ELR (cell line): ENCODE measurements at regions not wholly inside any gene's neighbourhood (a gene's known extent, or its start where the extent isn't known, plus 50 kb on each side); places are given as distances from the start of the nearest gene placed in this dataset.

ENCODE experiments used
- DNase-seq: peaks from one replicate; pipeline ENCODE4 v3.0.0-alpha.2; 2015; ENCODE audit warnings: low read depth

DNA sequence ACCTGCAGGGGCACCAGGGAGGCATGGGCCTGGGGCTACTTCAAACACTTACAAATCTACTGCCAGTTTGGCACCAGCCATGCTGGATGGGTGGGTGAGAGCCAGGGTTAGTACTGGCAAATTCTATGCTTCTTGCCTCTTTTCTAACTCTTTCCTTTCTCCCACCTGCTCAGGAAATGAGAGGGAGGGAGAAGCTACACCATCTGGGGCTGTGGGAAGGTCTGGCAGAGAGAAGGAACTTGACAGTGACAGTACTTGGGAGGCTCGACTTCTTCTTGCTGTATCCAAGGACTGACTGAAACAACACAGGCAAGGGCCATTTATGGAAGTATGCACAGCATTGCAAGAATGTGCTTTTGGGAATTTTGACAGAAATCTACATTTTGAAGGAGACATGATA lies 149.6 kb upstream of the DYRK2 start:
- DNase-seq, result no peak

DNA sequence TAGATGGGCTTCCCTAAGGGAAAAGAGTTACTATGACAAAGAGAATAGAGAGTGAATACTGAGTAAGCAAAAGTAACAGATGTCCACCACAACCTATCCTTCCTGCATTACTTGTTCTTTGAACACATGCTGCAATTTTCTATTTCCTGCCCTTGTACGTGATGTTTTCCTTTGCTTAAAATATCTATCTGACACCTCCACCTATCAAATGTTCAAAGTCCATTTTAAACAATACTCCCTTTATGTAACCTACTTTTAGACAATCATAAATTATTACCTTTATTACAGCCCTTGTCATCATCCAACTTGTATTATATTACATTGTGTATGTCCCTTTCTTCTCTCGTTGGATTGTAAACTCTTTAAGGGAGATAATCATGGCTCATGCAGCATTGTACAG lies 147.2 kb upstream of the DYRK2 start:
- DNase-seq, result no peak

DNA sequence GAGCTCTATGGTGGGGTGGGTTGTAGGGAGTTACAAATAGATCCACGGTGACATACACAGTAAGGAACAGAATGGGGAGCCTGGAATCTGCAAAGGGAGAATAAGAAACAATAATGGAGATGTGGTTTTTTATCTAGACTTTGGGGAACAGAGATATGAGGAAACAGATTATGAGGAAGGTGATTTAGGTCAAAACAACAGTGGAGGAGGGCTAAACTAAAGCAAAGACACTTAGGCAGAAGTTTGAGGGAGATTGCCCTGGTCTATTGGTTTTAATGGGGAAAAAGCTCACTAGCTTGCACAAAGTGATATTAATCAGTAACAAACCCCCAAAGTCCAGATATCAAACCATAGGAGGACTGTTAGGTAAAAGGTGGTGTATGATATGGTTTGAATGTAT lies 144.5 kb upstream of the DYRK2 start:
- DNase-seq, result no peak

DNA sequence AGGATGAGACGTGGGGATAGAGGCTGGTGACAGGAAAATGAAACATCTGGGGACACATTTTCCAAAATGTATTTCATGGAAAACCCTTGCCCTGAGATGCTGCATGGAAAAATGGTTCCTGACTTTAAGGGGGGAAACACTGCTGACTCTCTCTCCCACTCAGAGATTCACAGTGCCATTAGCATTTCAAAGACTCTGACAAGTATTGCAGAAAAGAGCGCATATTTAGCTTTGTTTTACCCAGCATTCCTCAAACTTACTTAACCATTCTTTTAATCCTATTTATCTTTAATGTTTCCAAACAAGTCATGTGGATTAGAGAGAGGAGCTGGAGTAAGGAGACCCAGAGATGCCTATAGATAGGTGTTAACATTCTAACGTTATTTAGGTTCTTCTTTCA lies 141.8 kb upstream of the DYRK2 start:
- DNase-seq, result no peak

DNA sequence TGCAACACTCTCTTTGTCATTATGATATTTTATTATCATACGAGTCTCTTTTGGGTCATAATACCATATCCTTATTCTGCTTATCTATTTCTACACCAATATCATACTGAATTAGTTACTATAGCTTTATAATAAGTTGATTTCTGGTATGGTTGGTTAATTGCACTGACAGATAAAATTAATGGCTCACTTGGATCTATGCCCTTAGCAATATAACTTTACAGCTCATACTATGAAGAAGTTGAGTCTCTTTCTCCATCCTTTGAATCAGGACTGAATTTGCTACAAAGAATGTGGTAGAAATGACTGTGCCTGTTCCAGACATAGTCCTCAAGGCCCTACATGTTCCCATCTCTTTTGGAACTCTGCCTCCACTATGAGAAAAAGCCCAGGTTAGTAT lies 139.7 kb upstream of the DYRK2 start:
- no peak for DNase-seq

DNA sequence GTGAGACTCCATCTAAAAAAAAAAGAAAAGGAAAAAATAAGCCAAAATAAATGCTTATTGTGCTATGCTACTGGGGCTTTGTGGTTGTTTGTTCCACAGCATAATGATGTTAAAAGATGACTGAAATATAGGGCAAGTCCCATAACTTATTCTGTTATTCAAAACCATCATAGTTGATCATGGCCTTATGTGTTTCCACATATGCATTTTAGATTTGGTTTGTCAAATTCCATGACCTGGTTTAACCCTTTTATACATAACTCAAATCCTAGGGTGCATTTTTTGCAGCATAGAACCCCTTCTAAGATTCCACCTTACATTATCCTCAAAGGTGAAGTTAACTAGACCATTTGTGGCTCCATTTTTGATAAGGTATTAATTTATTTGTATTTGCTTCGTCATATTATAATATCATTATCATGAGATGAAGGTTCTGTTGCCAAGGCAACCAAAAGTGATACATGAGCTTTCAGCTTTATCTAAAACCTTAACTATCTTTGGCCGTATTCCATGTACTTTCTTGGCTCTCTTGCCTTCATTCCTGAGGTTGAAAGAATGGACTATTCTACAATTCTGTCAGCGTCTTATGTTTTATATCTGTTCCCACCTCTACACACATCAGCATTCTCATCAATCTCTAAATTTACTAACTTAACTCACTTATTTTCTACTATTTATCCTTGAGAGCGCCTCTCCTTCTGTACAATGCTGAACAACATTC lies 138.7 kb upstream of the DYRK2 start:
- no peak for DNase-seq

DNA sequence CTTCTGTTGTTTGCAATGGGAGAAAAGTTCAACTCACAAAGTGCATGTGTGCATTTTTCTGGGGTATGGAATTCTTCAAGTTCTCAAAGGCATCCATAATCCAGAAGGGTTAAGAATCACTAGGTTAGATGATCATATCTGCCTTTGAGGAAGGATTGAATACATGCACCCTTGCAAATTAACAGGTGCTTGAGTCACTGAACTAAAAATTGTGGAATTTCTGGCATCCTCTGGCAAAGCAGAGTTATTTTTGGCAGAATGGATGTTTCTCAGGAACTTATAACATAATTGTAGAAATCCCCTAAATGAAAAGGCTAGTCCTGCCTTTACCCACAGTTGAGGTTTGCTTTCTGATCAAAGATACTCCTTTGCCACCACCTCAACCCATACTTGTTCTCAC lies 136.5 kb upstream of the DYRK2 start:
- DNase-seq, result no peak

DNA sequence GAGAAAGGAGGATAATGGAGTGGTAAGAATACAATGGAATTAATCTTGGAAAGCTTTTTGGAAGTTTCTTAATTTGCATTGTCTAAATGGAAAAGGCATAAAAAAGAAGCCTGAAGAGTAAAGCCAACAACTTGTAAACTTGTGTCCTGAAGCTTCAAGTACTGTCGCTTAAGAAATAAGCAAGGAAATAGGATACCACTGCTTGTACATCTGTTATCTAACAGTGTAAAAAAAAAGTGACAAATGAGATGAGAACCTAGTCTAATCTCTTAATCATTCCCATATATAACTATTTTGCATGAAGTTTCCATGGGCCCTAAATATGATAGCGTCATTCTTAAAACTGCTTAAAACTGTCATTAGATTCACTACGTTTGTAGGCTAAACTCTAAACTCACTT lies 134.0 kb upstream of the DYRK2 start:
- DNase-seq, result no peak

DNA sequence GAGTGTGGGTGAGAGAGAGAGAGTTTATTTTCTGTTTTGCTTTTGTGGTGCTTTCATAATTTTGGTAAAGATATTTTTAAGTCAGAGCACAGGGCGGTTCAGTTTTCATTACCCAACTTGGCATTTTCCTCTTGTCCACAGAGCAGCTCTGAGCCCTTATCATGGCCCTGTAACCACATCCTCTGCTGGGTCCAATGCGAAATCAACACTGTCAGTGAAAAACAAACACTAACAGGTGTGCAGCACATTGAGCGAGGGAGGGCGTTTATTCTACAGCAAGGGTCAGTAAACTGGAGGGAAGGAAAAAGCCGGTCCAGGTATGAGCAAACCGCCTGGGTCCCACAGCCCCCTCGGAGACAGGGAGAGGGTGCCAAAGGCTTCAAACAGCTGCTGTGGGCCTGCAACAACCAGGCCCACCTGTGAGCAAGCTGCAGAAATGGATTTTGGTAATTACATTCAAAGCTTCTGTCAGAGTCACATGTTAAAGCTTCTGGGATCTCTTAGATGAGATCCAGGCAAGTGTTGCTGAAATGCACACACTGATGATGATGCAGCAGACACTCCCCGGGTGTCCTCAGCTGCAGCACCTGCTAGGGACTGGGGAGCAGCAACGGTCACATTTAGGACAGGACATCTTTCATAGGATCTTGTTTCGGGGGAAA lies 132.7 kb upstream of the DYRK2 start:
- no peak for DNase-seq

DNA sequence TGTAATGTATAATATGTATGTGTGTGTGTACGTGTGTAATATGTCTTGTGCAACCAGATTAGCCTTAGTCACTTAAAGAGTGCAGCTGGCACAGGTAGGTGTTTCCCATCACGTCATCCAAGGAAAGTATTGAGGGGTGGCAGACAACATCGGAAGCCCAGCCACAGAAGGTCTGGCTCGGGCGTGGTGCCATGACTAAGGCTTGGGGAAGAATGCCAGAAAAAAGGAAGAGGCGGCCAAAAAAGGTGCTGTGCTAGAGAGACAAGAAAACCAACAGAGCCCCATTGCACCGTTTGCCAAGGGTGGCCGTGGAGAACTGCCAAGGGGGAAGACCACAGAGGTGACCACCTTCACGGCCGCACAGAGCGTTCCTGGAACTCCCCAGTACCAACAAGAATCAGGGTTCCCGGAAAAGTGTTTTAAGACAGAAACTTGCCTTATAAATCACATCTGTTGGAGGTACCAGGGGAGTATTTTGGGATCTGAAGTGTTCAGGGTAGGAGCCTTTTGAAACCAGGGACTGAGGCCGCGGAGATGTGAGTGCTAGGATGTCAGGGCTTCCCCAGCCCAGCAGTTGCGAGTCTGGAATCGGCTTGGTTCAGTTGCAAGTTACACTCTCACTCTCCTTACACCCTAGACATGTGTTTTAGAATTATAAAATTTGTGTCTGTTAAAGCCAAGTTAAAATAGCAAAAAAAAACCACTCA lies 131.2 kb upstream of the DYRK2 start:
- DNase-seq, result peak; percentile 21

DNA sequence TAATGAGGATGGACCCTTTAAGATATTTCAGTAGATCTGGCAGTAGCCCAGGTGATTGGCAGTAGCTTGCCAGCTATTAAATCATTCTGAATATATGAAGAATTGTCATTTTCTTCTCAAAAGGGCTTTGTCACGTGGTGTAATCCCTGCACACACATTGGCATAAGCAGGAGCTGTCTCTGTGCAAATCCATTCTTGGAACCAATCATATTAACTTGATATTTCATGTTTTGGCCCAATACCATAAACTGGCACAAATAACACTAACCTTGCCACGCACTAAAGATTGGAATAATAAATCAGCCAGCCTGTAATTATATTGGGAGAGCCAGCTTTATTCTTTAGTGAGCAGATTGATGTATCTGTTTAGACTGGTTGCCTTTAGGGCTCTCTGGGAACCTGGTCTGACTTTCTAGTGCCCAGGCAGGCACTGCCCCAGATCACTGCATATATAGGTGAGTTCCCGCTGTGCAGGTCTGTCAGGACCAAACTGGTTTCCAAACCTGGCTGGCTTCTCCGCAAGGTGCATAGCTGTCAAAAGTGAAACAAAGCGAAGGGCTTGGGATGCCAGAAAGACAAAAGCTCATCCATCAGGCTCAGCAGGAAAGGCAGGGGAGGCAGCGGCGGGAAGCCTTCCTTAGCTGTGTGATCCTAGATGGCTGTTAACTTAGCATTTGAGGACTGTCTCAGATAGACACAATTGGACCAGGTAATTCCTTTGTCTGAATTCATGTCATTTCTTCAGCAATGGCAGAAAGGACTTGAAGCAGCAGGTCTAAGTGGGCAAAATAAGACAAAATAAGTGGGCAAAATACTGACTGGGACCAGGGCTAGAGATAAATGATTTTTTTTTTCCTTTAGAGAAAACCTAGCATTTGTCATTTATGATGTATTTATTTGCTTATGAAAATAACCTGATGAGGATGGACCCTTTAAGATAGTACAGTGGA lies 128.8 kb upstream of the DYRK2 start:
- DNase-seq, result no peak

DNA sequence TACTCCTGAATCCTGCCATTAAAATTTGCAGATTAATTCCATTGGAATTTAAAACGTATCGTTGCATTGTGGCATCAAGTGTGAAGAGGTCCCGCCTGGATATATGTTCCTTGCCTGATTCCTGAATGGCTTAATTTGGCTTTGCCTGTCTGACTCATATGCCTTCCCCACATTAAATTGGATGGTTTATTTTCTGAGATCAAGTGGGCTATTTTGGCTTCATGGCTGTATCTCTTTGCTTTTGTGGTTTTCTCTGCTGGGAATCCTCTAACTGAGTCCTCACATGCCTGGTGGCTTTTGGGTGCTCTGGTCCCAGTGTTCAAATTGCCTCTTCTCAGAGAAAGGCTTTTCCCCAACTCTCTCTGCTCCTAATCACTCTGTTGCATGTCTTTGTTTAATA lies 127.9 kb upstream of the DYRK2 start:
- DNase-seq, result no peak

DNA sequence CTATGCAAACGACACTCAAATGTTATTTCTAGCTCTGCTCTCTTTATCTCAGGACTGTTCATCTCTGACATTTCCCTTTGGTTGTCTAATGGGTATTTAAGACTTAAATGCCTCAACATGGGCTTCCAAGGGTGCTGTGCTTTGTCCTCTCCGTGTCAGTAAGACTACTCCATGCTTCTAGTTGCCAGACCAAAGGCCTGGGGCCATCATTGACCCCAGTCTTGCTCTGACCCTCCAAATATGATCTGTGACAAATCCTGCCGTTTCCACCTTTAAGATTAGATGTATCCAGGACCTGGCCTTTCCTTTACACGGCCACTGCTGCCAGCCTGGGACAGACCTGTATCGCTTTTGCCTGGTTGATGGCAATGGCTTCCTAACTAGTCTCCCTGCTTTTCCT lies 126.3 kb upstream of the DYRK2 start:
- no peak for DNase-seq

DNA sequence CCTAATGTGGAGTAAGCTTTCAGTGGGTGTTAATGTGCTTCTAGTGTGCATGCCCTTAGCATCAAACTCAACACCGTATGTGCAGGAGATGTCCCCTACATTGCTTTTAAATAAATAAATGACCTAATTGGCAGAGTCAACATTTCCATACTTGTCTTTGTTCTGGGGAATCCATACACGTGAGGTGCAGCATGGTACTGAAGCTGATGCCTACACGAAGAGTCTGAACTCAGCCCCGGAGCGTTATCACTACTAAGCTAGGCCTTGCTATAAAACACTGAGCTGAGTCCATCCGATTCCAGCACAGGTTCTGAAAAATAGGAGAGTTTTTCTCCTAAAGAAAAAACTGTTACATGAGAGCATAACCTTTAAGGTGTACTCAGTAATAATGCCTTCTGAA lies 125.0 kb upstream of the DYRK2 start:
- DNase-seq, result no peak

DNA sequence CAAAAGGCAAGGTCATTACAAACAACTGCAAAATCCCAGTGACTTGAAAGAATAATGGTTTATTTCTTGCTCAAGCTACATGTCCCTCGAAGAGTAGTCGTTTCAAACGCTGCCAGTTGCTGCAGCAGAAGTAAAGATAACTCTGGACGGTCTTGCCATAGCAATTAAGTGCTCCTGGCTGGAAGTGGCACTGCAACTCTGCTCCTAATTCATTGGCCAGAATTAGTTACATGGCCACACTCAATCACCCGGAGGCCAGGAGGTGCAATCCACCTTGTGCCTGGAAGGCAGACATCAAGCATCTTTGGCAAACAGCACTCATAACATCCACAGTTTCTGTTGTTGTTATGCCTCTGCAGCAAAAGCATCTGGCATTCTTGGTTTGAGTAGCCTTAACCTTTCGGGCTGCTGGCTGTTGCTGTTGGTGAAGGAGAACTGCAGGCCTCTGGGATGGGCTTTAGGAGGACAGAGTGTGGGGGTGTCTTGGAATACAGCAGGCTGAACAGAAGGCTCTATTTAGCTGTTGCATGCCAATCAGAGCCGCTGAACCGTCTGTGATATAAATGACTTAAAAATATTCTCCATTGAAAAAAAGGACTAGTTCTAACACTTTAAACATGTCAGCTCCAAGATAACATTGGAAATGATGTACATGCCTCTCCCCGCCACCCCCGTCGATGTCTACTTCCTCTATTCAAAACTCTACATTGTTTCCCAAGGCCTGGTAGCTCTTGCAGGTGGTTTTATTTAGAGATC lies 123.5 kb upstream of the DYRK2 start:
- no peak for DNase-seq

DNA sequence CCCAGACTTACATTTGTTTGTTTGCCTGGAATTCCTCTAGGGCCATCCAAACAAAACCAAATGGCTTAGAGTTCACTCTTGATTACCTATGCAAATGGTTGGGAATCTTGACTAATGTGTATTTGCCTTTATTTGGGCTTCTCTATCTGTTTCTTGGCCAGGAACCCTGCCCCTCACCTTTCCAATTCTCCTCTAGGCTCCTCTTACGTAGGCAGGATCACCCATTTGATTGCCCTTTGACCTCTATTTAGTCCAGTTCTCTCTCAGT lies 123.0 kb upstream of the DYRK2 start:
- no peak for DNase-seq

DNA sequence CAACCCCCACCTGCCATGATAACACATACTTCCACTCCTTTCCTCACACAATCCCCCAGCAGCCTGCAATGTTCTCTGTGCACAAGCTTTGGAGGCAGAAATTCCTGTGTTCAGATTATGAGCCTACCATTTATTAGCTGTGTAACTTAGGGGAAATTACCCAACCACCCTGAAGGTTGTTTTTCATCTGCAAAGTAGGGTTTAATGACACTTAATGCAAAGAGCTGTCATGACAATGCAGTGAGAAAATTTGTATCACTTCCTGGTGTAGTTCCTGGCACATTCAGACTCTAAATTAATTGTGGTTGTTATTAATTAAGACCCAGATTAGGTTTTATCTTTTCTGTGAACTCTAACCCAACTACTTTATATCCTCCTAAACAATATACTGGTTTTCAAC lies 122.4 kb upstream of the DYRK2 start:
- no peak for DNase-seq

DNA sequence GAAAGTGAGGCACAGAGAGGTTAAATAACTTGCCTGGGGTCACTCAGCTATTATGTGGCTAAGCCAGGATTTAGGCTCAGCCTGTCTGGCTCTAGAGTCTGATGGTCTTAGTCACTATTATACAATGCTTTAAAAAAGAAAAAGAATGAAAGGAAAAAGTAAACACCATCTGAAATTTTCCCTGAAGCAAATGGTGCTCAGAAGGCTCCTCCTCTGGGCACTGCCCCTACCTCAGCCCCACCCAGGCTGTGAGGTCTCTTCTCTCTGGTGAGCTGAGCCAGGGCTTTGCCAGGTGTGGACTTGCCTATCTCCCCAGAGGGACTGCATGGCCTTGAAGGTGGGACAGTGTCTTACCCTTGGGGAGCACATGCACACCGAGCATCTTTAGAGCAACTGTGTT lies 117.5 kb upstream of the DYRK2 start:
- DNase-seq, result peak; percentile 4

DNA sequence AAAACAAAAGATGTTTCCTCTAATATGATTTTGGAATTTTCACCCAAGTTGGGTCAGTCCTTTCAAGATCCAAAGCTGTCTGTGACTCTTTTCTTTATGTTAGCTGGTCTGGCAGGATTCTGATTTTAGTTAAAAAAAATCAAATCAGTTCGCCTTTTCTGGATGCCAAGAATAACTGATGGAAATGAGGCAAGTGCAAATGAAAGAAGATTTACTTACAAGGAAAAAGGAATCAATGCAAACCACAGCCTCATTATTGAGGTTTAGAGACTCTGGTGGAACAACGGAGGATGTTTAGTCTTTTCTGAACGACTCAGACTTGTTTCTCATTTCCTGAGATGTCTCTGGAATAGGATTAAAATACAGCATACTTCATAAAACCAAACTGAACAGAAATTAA lies 117.0 kb upstream of the DYRK2 start:
- no peak for DNase-seq

DNA sequence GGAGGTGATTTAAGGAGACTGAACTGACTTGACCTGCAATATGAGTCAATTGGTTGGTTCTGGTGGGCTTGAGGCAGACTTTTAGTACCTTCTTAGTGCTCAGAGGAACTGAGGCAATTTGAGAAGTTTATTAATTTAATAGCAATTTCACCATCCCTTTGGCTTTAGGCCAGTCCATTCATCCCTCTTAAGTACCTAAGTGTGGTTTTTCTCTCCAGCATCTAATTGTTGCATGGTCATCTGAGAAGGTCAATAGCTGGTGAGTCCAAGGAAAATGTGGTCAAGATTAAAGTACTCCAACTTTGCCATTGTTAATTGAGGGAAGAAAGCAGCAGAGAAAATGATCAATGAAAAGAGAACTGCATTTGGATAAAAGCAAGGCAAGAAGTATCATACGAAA lies 115.4 kb upstream of the DYRK2 start:
- no peak for DNase-seq

DNA sequence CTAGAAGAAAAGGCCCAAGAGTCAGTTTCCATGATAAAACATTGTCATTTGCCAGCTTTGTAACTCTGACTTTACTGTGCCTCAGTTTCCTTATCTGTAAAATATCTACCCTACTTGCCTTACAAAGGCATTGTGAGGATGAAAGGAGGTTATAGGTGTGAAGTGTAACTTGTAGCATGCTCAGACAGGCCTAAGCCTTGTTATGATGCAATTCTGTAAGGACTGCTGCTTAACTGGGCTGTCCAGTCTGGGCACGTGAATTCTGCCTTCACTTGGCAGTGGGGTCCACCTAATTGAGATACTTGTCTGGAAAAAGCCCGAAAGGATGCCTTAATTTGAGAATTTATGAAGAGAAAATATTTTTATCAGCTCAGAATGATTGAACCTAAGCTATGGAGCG lies 114.5 kb upstream of the DYRK2 start:
- no peak for DNase-seq

DNA sequence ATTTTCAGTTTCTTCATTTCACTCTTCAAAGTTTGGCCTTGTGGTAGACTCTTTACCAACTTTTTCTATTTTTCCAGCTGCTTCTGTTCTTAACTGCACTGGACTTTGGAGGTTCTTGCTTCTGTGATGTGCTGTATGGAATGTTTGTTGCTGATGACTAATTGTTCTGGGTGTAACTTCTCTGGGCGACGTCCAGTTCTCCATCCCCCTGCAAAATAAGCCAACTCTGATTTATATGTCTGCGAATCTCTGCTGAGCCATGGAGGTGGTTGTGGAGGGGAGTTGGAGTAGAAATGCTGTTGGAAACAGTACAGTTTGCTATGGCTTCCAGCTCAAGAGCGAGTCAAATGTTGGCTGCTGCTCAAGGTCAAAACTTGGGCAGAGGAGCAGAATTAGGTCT lies 113.9 kb upstream of the DYRK2 start:
- peak; percentile 71 for DNase-seq
